AML-193 (cell line): ENCODE measurements at regions not wholly inside any gene's neighbourhood (a gene's known extent, or its start where the extent isn't known, plus 50 kb on each side); places are given as distances from the start of the nearest gene placed in this dataset.
"Not testable (repeated sequence)": the region's sequence is repeated elsewhere in the genome, so short reads cannot be mapped to it uniquely, and the experiment has no call there.

Experiments
- DNase-seq, 2 experiments: peaks; one replicate each; lab custom pipeline; 2025; lab: John Stamatoyannopoulos, UW

- DNase-seq, result no peak
Measured at GRCh38 chr3:79960594-79960993, 192.8 kb upstream of the ROBO1 start.

GRCh38 chr3:79957066-79957465 is 189.3 kb upstream of the ROBO1 start:
- no peak for DNase-seq

- DNase-seq, result no peak
Measured at GRCh38 chr3:79954756-79955155, 187.0 kb upstream of the ROBO1 start.

- DNase-seq, result no peak
Measured at GRCh38 chr3:79953591-79954101, 185.8 kb upstream of the ROBO1 start.

GRCh38 chr3:79951426-79951825 is 183.6 kb upstream of the ROBO1 start:
- DNase-seq, result not testable (repeated sequence)

GRCh38 chr3:79947957-79948356 is 180.2 kb upstream of the ROBO1 start:
- no peak for DNase-seq

GRCh38 chr3:79947469-79947868 is 179.7 kb upstream of the ROBO1 start:
- no peak for DNase-seq

GRCh38 chr3:79937567-79937966 is 169.8 kb upstream of the ROBO1 start:
- no peak for DNase-seq

GRCh38 chr3:79930196-79930595 is 162.4 kb upstream of the ROBO1 start:
- DNase-seq, result no peak

- no peak for DNase-seq
Measured at GRCh38 chr3:79928687-79929408, 161.1 kb upstream of the ROBO1 start.

- no peak for DNase-seq
Measured at GRCh38 chr3:79926522-79926921, 158.7 kb upstream of the ROBO1 start.

GRCh38 chr3:79922633-79923032 is 154.8 kb upstream of the ROBO1 start:
- no peak for DNase-seq

GRCh38 chr3:79917561-79917960 is 149.8 kb upstream of the ROBO1 start:
- DNase-seq, result no peak

- no peak for DNase-seq
Measured at GRCh38 chr3:79910337-79910736, 142.5 kb upstream of the ROBO1 start.

GRCh38 chr3:79906106-79906505 is 138.3 kb upstream of the ROBO1 start:
- no peak for DNase-seq

GRCh38 chr3:79902151-79902550 is 134.4 kb upstream of the ROBO1 start:
- no peak for DNase-seq

GRCh38 chr3:79898907-79899306 is 131.1 kb upstream of the ROBO1 start:
- DNase-seq, result no peak

- no peak for DNase-seq
Measured at GRCh38 chr3:79896086-79896485, 128.3 kb upstream of the ROBO1 start.

GRCh38 chr3:79887213-79887612 is 119.4 kb upstream of the ROBO1 start:
- no peak for DNase-seq

- no peak for DNase-seq
Measured at GRCh38 chr3:79886204-79886603, 118.4 kb upstream of the ROBO1 start.

- DNase-seq, result no peak
Measured at GRCh38 chr3:79885407-79885806, 117.6 kb upstream of the ROBO1 start.

- no peak for DNase-seq
Measured at GRCh38 chr3:79884354-79884753, 116.6 kb upstream of the ROBO1 start.

GRCh38 chr3:79881431-79881830 is 113.6 kb upstream of the ROBO1 start:
- DNase-seq, result no peak

GRCh38 chr3:79878708-79879107 is 110.9 kb upstream of the ROBO1 start:
- no peak for DNase-seq
